ENCODE measurements at regions not wholly inside any gene's neighbourhood (a gene's known extent, or its start where the extent isn't known, plus 50 kb on each side); places are given as distances from the start of the nearest gene placed in this dataset.

GRCh38 chr5:82713811-82714210 is 363.4 kb downstream of the TMEM167A start:
- ChIA-PET CTCF (ENCODE audit: partially characterized antibody) (no interaction called here), POLR2A (ENCODE audit: partially characterized antibody) (no interaction called here)
- DNase-seq (ENCODE audit: low read depth in 1 of 2, low spot score in 2 of 2): no peak
- no peak overlapping the region for H2BK12ac ChIP-seq (ENCODE audit: low read depth, low read length)
- no peaks in the 10 kb centered on the region for H3K23me2 ChIP-seq (ENCODE audit: low read depth, low read length)
- no peaks in the 10 kb centered on the region for H3K79me2 ChIP-seq (ENCODE audit: control insufficient read depth in 1 of 2, insufficient read depth in 2 of 2, low read length in 2 of 2)
- no peak overlapping the region for H3K4me2 ChIP-seq (ENCODE audit: insufficient read depth in 1 of 2, low read depth in 2 of 2, low read length in 2 of 2)
- no peak overlapping the region for H3K4me3 ChIP-seq (ENCODE audit: extremely low read depth in 1 of 4, insufficient read depth in 2 of 4, low read depth in 3 of 4, low read length in 4 of 4)
- peaks cover 4 to 8% of the 10 kb centered on the region in 2 experiments; a peak in 1 of 4 replicates for H3K9me3 ChIP-seq (ENCODE audit: insufficient read depth in 2 of 2, low read depth in 1 of 2, low read length in 1 of 2)
- no peaks in the 10 kb centered on the region for H4K20me1 ChIP-seq (replicated peaks in 1 of 2; ENCODE audit: control insufficient read depth in 1 of 2, insufficient read depth in 2 of 2, low read length in 2 of 2)
- H3K9ac ChIP-seq (replicated peaks in 1 of 4; ENCODE audit: extremely low read depth in 1 of 4, low read depth in 3 of 4, low read length in 3 of 4): no peak overlapping the region
- no peak for FAIRE-seq
- H2BK5ac ChIP-seq (ENCODE audit: low read depth, low read length): no peak overlapping the region
- H2BK120ac ChIP-seq (replicated peaks; ENCODE audit: low read depth, low read length): no peak overlapping the region
- H3K18ac ChIP-seq (ENCODE audit: extremely low read depth, low read length): no peak overlapping the region
- no peak overlapping the region for H2AK5ac ChIP-seq (ENCODE audit: low read depth, low read length)
- WGBS, 2 experiments (ENCODE audit: extremely low coverage in 1 of 2, insufficient coverage in 1 of 2, insufficient read length in 1 of 2, insufficient replicate concordance in 2 of 2, low coverage in 1 of 2, low lambda C conversion rate in 2 of 2, missing lambda C conversion rate in 1 of 2): 83% methylated on average over 2 of the region's 2 CpGs; no CpG with 5 or more reads in 1 of the 2 experiments
- no peak overlapping the region for H3K4ac ChIP-seq (replicated peaks; ENCODE audit: insufficient read length, low read depth, low read length)
- H2BK15ac ChIP-seq (ENCODE audit: low read length): no peak overlapping the region
- H4K91ac ChIP-seq (replicated peaks; ENCODE audit: insufficient read length, low read length): no peak overlapping the region
- no peaks in the 10 kb centered on the region for H3K4me1 ChIP-seq (replicated peaks in 1 of 4; ENCODE audit: control insufficient read depth in 3 of 4, insufficient read depth in 4 of 4, low read length in 3 of 4)
- no peak overlapping the region for H4K8ac ChIP-seq (ENCODE audit: extremely low read depth, insufficient read depth, low read length)
- H3K14ac ChIP-seq (ENCODE audit: insufficient read length): no peak overlapping the region
- no peak overlapping the region for H3K23ac ChIP-seq (ENCODE audit: insufficient read length)
- TF ChIP-seq CHD1 (IDR thresholded peaks at IDR 0.05; ENCODE audit: low read depth, low read length) (no peak), CHD2 (IDR thresholded peaks at IDR 0.05; ENCODE audit: low read length) (no peak), JUND (IDR thresholded peaks at IDR 0.05; ENCODE audit: low read length) (no peak), ATF2 (IDR thresholded peaks at IDR 0.05; ENCODE audit: low read length) (no peak), POLR2A (IDR thresholded peaks at IDR 0.05; ENCODE audit: control extremely low read depth in 1 of 2, low read depth in 2 of 2, low read length in 2 of 2) (no peak), BACH1 (IDR thresholded peaks at IDR 0.05; ENCODE audit: low read length) (no peak), JUN (IDR thresholded peaks at IDR 0.05; ENCODE audit: low read depth, low read length) (no peak), FOSL1 (IDR thresholded peaks at IDR 0.05; ENCODE audit: insufficient read depth, low read depth, low read length) (no peak), SP2 (IDR thresholded peaks at IDR 0.05; ENCODE audit: low read length) (no peak), SUZ12 (IDR thresholded peaks at IDR 0.05; ENCODE audit: low read length) (no peak), SIN3A (conservative IDR thresholded peaks at IDR 0.05 in 1 of 2, IDR thresholded peaks at IDR 0.05 in 1 of 2; ENCODE audit: low read depth in 1 of 2, low read length in 2 of 2) (no peak), YY1 (IDR thresholded peaks at IDR 0.05; ENCODE audit: low read depth, low read length) (no peak)
- H3K27ac ChIP-seq (ENCODE audit: low read depth, low read length): no peak overlapping the region
- no peak overlapping the region for H2BK20ac ChIP-seq (ENCODE audit: low read length)
- H3K36me3 ChIP-seq (ENCODE audit: control insufficient read depth in 2 of 4, insufficient read depth in 4 of 4, low read length in 3 of 4): no peaks in the 10 kb centered on the region
- H2AFZ ChIP-seq (ENCODE audit: low read length): no peak overlapping the region
- no peak overlapping the region for H3K56ac ChIP-seq (replicated peaks; ENCODE audit: insufficient read length, low read depth, low read length)
- H4K5ac ChIP-seq (ENCODE audit: insufficient read length, low read depth, low read length): no peak overlapping the region
- no peaks in the 10 kb centered on the region for H3K27me3 ChIP-seq (replicated peaks in 1 of 4; ENCODE audit: control insufficient read depth in 3 of 4, extremely low read depth in 1 of 4, insufficient read depth in 3 of 4, low read length in 3 of 4)
- H3K79me1 ChIP-seq (ENCODE audit: low read depth, low read length): no peaks in the 10 kb centered on the region

Data from H1 (cell line).